NT2/D1 (cell line): ENCODE measurements at regions not wholly inside any gene's neighbourhood (a gene's known extent, or its start where the extent isn't known, plus 50 kb on each side); places are given as distances from the start of the nearest gene placed in this dataset.
"Not testable (repeated sequence)": the region's sequence is repeated elsewhere in the genome, so short reads cannot be mapped to it uniquely, and the experiment has no call there.

Source experiments
- DNase-seq: peaks from one replicate; pipeline ENCODE4 v3.0.0-alpha.2; 2011; ENCODE audit warnings: low read depth, low spot score
- H3K27me3 ChIP-seq: 2 replicates; pipeline ENCODE4 v1.6.0; 2011; ENCODE audit warnings: mild to moderate bottlenecking; ENCODE audit not compliant: insufficient read length, insufficient read depth
- H3K36me3 ChIP-seq: 2 replicates; pipeline ENCODE4 v1.6.1; 2011; ENCODE audit warnings: mild to moderate bottlenecking, low read length, mixed read lengths; ENCODE audit not compliant: insufficient read depth, insufficient read length
- H3K4me1 ChIP-seq: 2 replicates; pipeline ENCODE4 v1.5.1; 2011; ENCODE audit not compliant: insufficient read depth, insufficient read length
- H3K4me3 ChIP-seq: 2 replicates; pipeline ENCODE4 v1.5.1; 2011; ENCODE audit warnings: low read depth; ENCODE audit not compliant: insufficient read length
- H3K9ac ChIP-seq: 2 replicates; pipeline ENCODE4 v1.6.0; 2011; ENCODE audit warnings: low read depth; ENCODE audit not compliant: insufficient read length
- H3K9me3 ChIP-seq: 2 replicates; pipeline ENCODE4 v1.5.1; 2011; ENCODE audit warnings: mild to moderate bottlenecking, low read length; ENCODE audit not compliant: insufficient read depth
- SUZ12 ChIP-seq: IDR thresholded peaks from 2 replicates; pipeline ENCODE4 v1.6.1; 2011; ENCODE audit not compliant: insufficient read length, insufficient read depth; ENCODE audit errors: extremely low read depth
- YY1 ChIP-seq: IDR thresholded peaks from 2 replicates; pipeline ENCODE4 v1.6.1; 2011; ENCODE audit not compliant: insufficient read length, insufficient read depth
- ZNF274 ChIP-seq: IDR thresholded peaks from 2 replicates; pipeline ENCODE4 v1.6.1; 2011; ENCODE audit warnings: mild to moderate bottlenecking, low read depth, low read length

DNA sequence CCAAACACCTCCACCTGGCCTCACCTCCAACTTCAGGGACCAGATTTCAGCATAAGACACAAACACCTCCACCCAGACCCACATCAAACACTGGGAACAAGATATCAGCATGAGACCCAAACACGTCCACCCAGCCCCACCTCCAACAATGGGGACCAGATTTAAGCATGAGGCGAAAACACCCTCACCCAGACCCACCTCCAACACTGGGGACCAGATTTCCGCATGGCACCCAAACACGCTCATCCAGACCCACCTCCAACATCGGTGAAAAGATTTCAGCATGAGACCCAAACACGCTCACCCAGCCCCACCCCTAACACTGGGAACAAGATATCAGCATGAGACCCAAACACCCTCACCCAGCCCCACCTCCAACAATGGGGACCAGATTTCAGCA lies 210.0 kb downstream of the ASMT start:
- no peaks in the 10 kb centered on the region for H3K27me3 ChIP-seq
- no peak overlapping the region for H3K9ac ChIP-seq
- no peaks in the 10 kb centered on the region; the same call in 1 of the 2 replicates for H3K9me3 ChIP-seq
- H3K36me3 ChIP-seq = no peaks in the 10 kb centered on the region
- H3K4me3 ChIP-seq = no peak overlapping the region
- TF ChIP-seq ZNF274 (no peak), YY1 (no peak), SUZ12 (no peak)
- no peak for DNase-seq
- no peaks in the 10 kb centered on the region for H3K4me1 ChIP-seq

GRCh38 chrX:1833656-1834360 lies 218.9 kb downstream of the ASMT start:
- TF ChIP-seq ZNF274 (no peak), SUZ12 (no peak), YY1 (no peak)
- Histone ChIP-seq H3K36me3 (no peaks in the 10 kb centered on the region), H3K4me1 (no peaks in the 10 kb centered on the region), H3K4me3 (no peak overlapping the region), H3K9me3 (peaks cover 28% of the 10 kb centered on the region), H3K27me3 (no peaks in the 10 kb centered on the region), H3K9ac (no peak overlapping the region)
- no peak for DNase-seq

DNA sequence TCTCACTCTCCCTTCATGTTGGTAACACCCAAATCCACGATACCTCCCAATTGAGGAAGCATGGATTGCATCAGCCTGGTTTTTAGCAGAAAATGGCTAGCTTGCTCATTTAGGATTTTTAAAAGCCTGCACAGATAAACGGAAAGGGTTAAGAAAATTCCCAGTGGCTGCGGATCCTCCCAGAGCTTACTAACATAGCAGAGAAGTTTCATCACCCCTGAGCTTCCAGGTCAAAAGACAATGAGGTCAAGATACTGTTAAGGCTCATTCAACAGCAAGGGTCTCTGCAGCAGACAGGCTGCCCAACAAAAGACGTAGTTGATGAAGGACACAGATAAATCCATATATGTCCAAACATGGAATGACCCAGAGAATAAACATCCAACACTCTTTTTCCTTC lies 220.2 kb downstream of the ASMT start:
- peaks cover 28% of the 10 kb centered on the region for H3K9me3 ChIP-seq
- no peak overlapping the region for H3K9ac ChIP-seq
- H3K4me3 ChIP-seq = no peak overlapping the region
- no peaks in the 10 kb centered on the region for H3K27me3 ChIP-seq
- TF ChIP-seq YY1 = no peak
- no peak for TF ChIP-seq ZNF274
- TF ChIP-seq SUZ12 = no peak
- DNase-seq = no peak
- no peaks in the 10 kb centered on the region for H3K4me1 ChIP-seq
- no peaks in the 10 kb centered on the region for H3K36me3 ChIP-seq

- TF ChIP-seq YY1 (no peak), SUZ12 (no peak), ZNF274 (no peak)
- H3K9me3 ChIP-seq = peaks cover 28% of the 10 kb centered on the region
- no peaks in the 10 kb centered on the region for H3K27me3 ChIP-seq
- no peaks in the 10 kb centered on the region for H3K36me3 ChIP-seq
- no peaks in the 10 kb centered on the region for H3K4me1 ChIP-seq
- DNase-seq = no peak
- H3K9ac ChIP-seq = no peak overlapping the region
- H3K4me3 ChIP-seq = no peak overlapping the region
Observed at GRCh38 chrX:1836683-1837082, 221.8 kb downstream of the ASMT start.

- no peak for DNase-seq
- no peak for TF ChIP-seq ZNF274
- H3K9ac ChIP-seq = no peak overlapping the region
- no peak overlapping the region for H3K4me3 ChIP-seq
- H3K9me3 ChIP-seq = peaks cover 16% of the 10 kb centered on the region
- no peaks in the 10 kb centered on the region for H3K4me1 ChIP-seq
- no peaks in the 10 kb centered on the region for H3K27me3 ChIP-seq
- no peaks in the 10 kb centered on the region for H3K36me3 ChIP-seq
Observed at GRCh38 chrX:1841746-1842145, 226.9 kb downstream of the ASMT start.

DNA sequence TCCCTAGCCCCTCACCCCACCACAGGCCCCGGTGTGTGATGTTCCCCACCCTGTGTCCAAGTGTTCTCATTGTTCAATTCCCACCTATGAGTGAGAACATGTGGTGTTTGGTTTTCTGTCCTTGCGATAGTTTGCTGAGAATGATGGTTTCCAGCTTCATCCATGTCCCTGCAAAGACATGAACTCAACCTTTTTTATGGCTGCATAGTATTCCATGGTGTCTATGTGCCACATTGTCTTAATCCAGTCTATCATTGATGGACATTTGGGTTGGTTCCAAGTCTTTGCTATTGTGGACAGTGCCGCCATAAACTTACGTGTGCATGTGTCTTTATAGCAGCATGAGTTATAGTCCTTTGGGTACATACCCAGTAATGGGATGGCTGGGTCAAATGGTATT lies 232.1 kb downstream of the ASMT start:
- not testable (repeated sequence) for DNase-seq, H3K9ac ChIP-seq, H3K36me3 ChIP-seq, H3K4me1 ChIP-seq, H3K27me3 ChIP-seq, H3K4me3 ChIP-seq, H3K9me3 ChIP-seq

DNA sequence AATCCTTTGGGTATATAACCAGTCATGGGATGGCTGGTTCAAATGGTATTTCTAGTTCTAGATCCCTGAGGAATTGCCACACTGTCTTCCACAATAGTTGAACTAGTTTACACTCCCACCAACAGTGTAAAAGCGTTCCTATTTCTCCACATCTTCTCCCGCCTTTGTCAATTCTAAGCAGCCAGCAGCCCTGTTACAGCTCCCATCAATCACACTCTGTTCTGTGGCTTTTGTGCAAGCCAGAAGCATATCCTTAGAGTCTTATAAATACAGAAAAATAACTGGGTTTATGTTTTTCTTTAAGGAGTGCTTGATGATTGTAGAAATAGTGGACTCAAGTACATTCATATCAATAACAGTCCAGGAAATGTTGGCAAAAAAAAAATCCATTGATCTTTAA lies 232.9 kb downstream of the ASMT start:
- H3K27me3 ChIP-seq, H3K4me1 ChIP-seq, H3K9ac ChIP-seq, H3K4me3 ChIP-seq, DNase-seq, H3K36me3 ChIP-seq: not testable (repeated sequence)
- H3K9me3 ChIP-seq = peaks cover 14% of the 10 kb centered on the region; the same call in 1 of the 2 replicates

- no peaks in the 10 kb centered on the region for H3K27me3 ChIP-seq
- DNase-seq = peak; percentile 8
- H3K9ac ChIP-seq = no peak overlapping the region
- no peak for TF ChIP-seq YY1
- no peak for TF ChIP-seq SUZ12
- TF ChIP-seq ZNF274 = no peak
- H3K36me3 ChIP-seq = no peaks in the 10 kb centered on the region
- H3K9me3 ChIP-seq = peaks cover 18% of the 10 kb centered on the region; the same call in 1 of the 2 replicates
- peaks cover 2% of the 10 kb centered on the region for H3K4me1 ChIP-seq
- H3K4me3 ChIP-seq = no peak overlapping the region
Observed at GRCh38 chrX:1851527-1851926, 236.7 kb downstream of the ASMT start.
